RWPE2 (cell line): ENCODE measurements at regions not wholly inside any gene's neighbourhood (a gene's known extent, or its start where the extent isn't known, plus 50 kb on each side); places are given as distances from the start of the nearest gene placed in this dataset.

Experiments used
- ATAC-seq: fragments of 200-7000 bp; cut with Tn5 transposase; 3 replicates; pipeline ENCODE4 v1.9.1; 2021; ENCODE audit warnings: low read depth
- DNase-seq: peaks from one replicate; pipeline ENCODE4 v3.0.0-alpha.2; 2020; ENCODE audit warnings: low spot score
- H3K27ac ChIP-seq: fragments of 450-650 bp; 2 replicates; pipeline ENCODE4 v1.5.1; 2017; ENCODE audit warnings: mild to moderate bottlenecking; ENCODE audit not compliant: poor library complexity, severe bottlenecking
- H3K27me3 ChIP-seq: fragments of 250-450 bp; sonication (Bioruptor Pico); 2 replicates; pipeline ENCODE4 v1.5.1; 2021; ENCODE audit warnings: mild to moderate bottlenecking, moderate library complexity; ENCODE audit not compliant: insufficient read depth, poor library complexity, severe bottlenecking
- H3K36me3 ChIP-seq: fragments of 250-450 bp; sonication (Bioruptor Pico); 2 replicates; pipeline ENCODE4 v1.5.1; 2020; ENCODE audit warnings: low read depth, mild to moderate bottlenecking, moderate library complexity
- H3K4me1 ChIP-seq: fragments of 250-450 bp; sonication (Bioruptor Pico); 2 replicates; pipeline ENCODE4 v1.5.1; 2021; ENCODE audit warnings: mild to moderate bottlenecking, moderate library complexity; ENCODE audit not compliant: insufficient read depth, poor library complexity, severe bottlenecking
- H3K4me3 ChIP-seq: fragments of 250-450 bp; sonication (Bioruptor Pico); 2 replicates; pipeline ENCODE4 v1.5.1; 2021; ENCODE audit warnings: mild to moderate bottlenecking, moderate library complexity; ENCODE audit not compliant: severe bottlenecking
- H3K9me3 ChIP-seq: fragments of 250-450 bp; sonication (Bioruptor Pico); 2 replicates; pipeline ENCODE4 v1.5.1; 2021; ENCODE audit warnings: mild to moderate bottlenecking, moderate library complexity; ENCODE audit not compliant: severe bottlenecking
- CTCF ChIP-seq: fragments of 450-650 bp; IDR thresholded peaks from one replicate; pipeline ENCODE4 v1.5.1; 2017; ENCODE audit warnings: mild to moderate bottlenecking, moderate library complexity; ENCODE audit not compliant: poor library complexity, severe bottlenecking

- Histone ChIP-seq H3K9me3 (no peaks in the 10 kb centered on the region), H3K27me3 (no peaks in the 10 kb centered on the region), H3K4me1 (no peaks in the 10 kb centered on the region), H3K27ac (no peak overlapping the region), H3K4me3 (no peak overlapping the region), H3K36me3 (no peaks in the 10 kb centered on the region)
- DNase-seq (no peak), ATAC-seq (no peak)
- TF ChIP-seq CTCF, result no peak
Observed at GRCh38 chr6:81843302-81843701, 90.8 kb upstream of the TENT5A start.

- ATAC-seq (no peak), DNase-seq (no peak)
- Histone ChIP-seq H3K36me3 (no peaks in the 10 kb centered on the region), H3K27me3 (no peaks in the 10 kb centered on the region), H3K4me3 (no peak overlapping the region), H3K9me3 (no peaks in the 10 kb centered on the region), H3K27ac (no peak overlapping the region), H3K4me1 (no peaks in the 10 kb centered on the region)
- no peak for TF ChIP-seq CTCF
Observed at GRCh38 chr6:81842254-81842653, 89.8 kb upstream of the TENT5A start.

- no peak for DNase-seq
- ATAC-seq, result no peak
- TF ChIP-seq CTCF, result no peak
- Histone ChIP-seq H3K4me1 (no peaks in the 10 kb centered on the region), H3K9me3 (no peaks in the 10 kb centered on the region), H3K4me3 (no peak overlapping the region), H3K36me3 (no peaks in the 10 kb centered on the region), H3K27ac (no peak overlapping the region), H3K27me3 (no peaks in the 10 kb centered on the region)
Observed at GRCh38 chr6:81838724-81839426, 86.4 kb upstream of the TENT5A start.

- Histone ChIP-seq H3K4me3 (no peak overlapping the region), H3K4me1 (no peaks in the 10 kb centered on the region), H3K27ac (no peak overlapping the region), H3K36me3 (no peaks in the 10 kb centered on the region), H3K9me3 (no peaks in the 10 kb centered on the region), H3K27me3 (no peaks in the 10 kb centered on the region)
- DNase-seq, result no peak
- TF ChIP-seq CTCF, result no peak
- no peak for ATAC-seq
Observed at GRCh38 chr6:81838031-81838430, 85.5 kb upstream of the TENT5A start.

GRCh38 chr6:81834141-81834681, 81.7 kb upstream of the TENT5A start:
- DNase-seq (no peak), ATAC-seq (no peak)
- Histone ChIP-seq H3K4me1 (no peaks in the 10 kb centered on the region), H3K4me3 (no peak overlapping the region), H3K9me3 (no peaks in the 10 kb centered on the region), H3K27ac (no peak overlapping the region), H3K36me3 (no peaks in the 10 kb centered on the region), H3K27me3 (no peaks in the 10 kb centered on the region)
- no peak for TF ChIP-seq CTCF
